Ammon's horn (tissue), 1 donor: ENCODE measurements at regions not wholly inside any gene's neighbourhood (a gene's known extent, or its start where the extent isn't known, plus 50 kb on each side); places are given as distances from the start of the nearest gene placed in this dataset.

ENCODE experiments used
- DNase-seq: peaks from one replicate; pipeline ENCODE4 v3.0.0-alpha.2; 2016; ENCODE audit warnings: low spot score

DNA sequence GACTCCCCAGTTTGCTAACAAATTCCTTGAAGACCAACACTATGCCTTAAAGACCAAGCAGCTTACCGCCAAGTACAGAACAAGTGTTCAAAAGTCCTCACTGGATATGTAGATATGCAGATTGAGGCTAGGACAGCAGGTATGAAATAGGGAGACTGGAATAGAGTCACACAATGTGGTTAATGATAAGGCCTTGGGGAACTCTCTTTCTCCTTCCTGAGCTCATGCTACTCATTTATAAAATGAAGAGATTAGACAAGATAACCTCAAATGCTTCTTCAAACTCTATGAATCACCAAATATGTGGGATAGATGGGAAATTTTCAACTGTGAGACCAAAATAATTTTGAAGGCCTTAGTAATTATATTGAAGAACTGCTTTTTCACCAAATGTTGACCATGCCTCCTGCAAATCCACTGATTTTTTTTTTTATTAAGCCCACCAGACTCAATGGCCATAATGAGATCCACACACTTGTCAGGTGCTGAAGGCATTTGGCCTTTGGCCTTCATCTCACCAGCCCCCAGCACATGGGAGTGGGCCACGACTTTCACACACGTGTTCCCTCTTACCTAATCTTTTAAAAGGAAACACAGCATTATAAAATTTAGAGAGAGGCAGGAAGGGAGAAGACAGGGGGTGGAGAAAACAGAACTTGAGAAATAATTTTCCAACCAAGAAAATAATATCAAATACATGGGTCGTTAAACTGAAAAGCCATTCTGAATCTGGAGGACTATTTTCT is 181.5 kb downstream of the EN1 start:
- DNase-seq = no peak

DNA sequence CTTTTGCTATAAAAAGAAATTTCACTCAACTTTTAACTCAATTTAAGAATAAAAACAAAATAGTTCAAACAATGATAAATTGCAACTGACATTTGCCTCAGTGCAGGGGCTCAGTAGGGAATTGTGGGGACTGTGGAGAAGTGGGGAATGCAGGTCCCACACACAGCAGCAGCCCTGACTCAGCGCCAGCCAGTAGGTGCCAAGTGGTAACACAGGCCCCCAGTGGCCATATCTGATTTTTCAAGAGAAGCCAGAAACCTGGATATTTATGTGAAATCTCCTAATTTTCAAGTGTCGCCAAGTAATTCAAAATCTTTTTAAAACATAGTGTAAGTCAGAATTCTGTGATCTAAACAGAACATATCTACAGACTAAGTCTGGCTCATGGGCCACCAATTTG is 186.3 kb downstream of the EN1 start:
- DNase-seq = no peak

GRCh38 chr2:118658596-118659198 is 188.8 kb downstream of the EN1 start:
- DNase-seq = no peak

- DNase-seq = no peak
These were observed 190.0 kb downstream of the EN1 start for GRCh38 chr2:118657466-118657865.

GRCh38 chr2:118654945-118655344 is 192.5 kb downstream of the EN1 start:
- no peak for DNase-seq

GRCh38 chr2:118650327-118650726 is 197.1 kb downstream of the EN1 start:
- DNase-seq = no peak

GRCh38 chr2:118645876-118646275 is 201.6 kb downstream of the EN1 start:
- no peak for DNase-seq

DNA sequence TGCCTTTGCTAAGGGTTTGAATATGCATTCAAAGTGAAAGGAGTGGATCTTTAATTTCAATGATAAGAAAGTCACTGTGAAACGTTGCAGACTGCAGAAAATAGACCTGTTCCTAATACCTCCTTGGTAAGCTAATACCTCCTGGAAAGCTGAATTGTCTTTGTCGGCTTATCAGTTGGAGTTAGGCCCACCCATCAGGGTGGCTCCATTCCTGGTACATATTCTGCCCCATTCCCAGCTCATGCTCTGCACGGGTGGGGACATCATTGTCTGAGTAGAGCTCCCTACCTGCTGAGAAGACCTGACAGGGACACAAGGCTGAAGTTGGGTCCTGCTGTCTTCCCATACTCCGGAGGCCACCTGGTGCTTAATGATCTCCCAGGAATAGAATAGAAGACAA is 203.3 kb downstream of the EN1 start:
- DNase-seq = no peak

- DNase-seq = no peak
These were observed 204.2 kb downstream of the EN1 start for GRCh38 chr2:118643294-118643693.

GRCh38 chr2:118642501-118642900 is 204.9 kb downstream of the EN1 start:
- no peak for DNase-seq

DNA sequence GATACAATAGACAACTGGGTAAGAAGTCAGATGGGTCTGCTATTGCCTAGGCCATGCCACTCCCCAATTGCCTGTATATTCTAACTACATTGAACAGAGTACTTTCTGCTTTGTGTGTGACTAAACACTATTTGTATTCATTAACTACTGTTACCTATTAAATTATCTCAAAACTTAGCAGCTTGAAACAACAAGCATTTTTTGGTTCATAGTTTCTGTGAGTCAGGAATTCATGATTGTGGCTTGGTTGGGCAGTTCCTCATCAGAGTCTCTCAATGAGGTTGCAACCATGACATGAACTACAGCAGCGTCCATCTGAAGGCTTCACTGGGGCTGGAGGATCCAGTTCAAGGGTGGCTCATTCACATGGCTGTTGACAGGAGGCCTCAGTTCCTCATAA is 205.7 kb downstream of the EN1 start:
- DNase-seq = no peak

GRCh38 chr2:118639371-118639770 is 208.1 kb downstream of the EN1 start:
- DNase-seq = no peak

GRCh38 chr2:118638453-118638852 is 209.0 kb downstream of the EN1 start:
- DNase-seq = no peak

DNA sequence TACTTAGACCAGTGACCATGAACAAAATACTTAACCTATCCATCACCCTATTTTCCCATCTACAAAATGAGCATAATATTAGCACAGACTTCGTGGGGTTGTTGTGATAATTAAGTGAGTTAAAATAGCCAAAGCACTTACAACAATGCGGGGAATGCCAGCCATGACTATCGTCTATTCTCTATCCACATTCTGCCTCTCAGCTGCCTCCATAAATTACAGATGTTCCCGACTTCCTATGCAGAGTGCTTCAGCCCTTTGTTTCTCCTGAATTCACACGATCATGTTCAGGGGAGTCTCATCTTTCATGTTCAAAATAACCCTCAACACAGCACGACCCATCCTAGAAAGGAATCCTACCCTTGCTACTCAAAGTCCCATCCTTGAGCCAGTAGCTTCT is 211.6 kb downstream of the EN1 start:
- DNase-seq = no peak

DNA sequence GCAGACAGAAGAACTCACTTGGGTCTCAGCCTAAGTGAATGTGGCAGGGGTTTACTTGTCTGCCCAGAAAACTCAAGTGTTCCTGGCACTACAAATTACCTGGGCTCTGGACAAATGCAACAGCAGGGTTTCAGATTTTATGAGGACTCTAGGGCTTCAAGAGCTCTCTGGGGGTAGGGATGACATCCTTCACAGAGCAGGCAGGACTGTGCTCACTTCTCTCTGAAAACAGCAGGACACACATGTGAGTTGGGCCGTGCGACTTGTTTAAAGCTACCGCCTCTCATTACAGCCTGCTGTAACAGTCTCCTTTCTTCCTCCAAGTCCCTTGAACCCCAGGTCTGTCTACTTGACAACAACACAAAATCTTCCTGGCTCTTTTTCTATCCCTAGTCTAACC is 212.6 kb downstream of the EN1 start:
- DNase-seq = no peak

DNA sequence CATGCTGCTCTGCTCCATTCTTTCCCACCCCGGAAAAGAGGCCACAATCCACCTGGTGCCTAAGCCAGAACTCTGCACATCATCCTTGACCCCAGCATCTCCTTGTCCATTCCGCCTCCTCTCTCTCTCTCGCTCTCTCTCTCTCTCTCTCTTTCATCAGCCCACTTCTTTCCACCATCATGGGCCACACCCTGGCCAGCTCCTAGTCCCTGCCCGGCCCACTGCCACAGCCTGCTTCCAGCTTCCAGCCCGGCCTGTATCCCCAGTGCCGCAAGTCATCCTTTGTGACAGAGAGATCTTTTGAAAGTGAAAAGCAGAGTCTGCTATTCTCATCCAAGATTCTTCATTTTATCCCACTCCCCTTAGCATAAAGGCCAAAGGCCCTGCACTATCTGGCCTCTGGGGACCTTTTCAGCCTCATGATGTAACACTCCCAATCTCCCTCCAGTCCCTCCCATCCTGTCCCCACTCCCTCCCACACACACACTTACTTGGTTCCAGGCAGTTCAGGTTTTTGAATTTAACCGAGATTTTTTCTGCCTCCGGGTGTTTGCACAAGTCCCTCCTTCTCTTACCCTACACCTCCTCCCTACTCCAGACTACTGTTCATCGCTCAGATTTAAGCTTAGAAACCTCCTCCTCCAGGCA is 214.0 kb downstream of the EN1 start:
- DNase-seq = no peak

GRCh38 chr2:118632921-118633320 is 214.5 kb downstream of the EN1 start:
- no peak for DNase-seq

GRCh38 chr2:118627156-118627555 is 220.3 kb downstream of the EN1 start:
- no peak for DNase-seq

DNA sequence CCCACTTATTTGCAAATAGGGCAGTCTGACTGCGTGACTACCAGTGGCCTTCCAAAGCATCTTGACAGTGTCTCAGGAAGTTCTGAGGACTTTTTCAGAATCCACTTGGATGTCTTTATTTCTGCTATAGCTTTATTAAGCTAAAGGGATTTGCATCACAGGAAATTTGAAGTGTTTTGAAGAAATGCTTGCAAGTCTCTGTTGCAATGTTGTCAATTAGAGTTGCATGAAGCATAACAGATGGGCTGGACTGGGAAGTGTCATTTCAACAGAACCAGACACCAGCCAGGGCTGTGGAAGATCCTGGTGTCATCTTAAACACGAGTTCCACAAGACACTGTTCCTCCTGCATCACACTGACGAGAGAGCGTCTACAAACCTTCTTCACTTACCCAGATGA is 224.5 kb downstream of the EN1 start:
- DNase-seq = no peak

DNA sequence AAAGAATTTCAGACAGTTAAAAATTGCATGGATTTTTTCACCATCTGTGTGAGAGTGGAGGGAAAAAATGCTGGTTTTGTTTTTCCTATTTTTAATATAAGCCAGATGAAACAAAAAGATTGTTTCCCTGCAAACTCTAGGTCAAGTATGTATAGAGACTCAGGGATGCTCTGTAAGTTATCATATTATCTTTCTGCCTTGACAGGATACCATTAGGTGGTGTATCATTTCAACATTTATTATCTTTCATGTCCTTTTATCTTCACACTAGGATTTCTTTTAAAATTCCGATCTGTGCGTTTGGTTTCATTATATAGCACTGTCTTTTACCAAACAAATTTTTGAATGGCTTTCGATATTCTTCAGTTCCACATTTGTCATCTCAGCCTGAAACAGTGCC is 225.3 kb downstream of the EN1 start:
- no peak for DNase-seq

DNA sequence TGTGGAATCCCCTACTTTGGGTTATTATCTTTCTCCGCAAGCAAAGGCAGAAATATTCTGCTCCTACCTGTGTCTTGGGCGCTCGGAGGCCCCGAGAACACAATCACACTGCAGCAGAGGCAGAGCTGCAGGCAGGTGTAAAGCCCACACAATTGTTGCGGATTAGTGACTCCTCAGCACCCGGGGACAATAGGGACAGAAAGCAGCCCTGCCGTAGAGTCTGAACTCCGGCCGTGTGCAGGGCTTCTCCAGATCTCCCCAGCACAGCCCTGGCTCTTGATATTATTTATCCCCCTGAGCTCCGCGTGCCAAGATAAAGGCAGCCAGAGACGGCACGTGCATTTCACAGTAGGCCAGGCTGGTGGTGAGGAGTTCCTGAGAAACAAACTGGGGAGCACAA is 229.2 kb downstream of the EN1 start:
- DNase-seq = no peak

DNA sequence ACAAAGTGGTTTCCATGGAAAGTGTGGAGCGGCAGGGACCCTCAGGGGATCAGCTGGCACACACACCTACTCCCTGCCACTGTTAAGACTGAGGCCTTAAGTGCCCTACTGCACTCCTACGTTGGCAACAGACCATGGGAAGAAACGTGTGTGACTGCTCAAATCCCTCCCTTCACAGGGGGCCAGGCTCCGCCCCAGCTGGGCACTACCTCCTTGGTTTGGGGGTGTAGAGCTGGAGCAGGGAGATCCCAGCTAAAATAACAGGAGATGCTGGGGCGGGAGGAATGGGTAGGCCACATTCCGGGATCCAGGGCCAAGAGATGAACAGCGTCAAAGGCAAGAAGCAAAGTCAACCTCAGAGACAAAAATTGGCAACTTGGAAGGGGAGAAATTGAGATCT is 231.0 kb downstream of the EN1 start:
- no peak for DNase-seq

DNA sequence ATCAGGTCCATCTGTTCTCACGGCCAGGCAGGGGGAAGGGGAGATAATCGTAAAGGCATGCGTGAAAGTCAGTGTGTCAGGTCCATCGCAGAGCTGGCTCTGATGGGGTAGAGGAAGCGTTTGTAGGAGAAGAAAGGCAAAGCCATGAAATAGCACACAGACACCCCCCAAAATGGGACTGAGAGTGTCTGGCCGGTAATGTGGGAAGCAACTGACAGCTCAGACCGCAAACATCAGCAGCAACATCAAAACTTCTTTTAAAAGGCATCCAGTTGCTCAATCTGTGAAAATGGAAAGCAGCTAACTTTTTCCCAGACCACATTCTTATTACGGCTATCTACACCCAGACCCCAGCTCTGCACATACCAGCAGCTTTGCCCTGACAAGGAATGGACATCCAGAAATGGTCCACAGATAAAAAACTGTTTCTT is 232.6 kb downstream of the EN1 start:
- DNase-seq = no peak

DNA sequence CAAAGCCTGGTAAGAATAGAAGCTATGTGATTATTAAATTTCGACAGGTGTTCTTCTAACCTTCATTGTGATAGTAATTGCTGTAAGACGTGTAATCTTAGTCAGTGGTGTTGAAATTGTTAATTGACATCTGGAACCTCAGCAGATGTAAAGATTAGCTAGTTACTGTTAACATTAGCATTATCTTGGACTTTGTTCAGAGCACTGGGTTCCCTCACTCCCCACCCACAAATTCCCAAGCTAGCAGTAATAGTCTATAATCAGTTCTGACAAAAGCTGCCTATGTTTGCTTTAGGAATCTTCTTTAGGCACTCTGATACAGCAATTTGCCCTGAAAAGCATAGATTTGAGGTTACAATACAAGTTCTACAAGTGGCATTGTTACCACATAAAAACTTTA is 233.7 kb downstream of the EN1 start:
- DNase-seq = no peak
